HEK293T (cell line): ENCODE measurements at regions not wholly inside any gene's neighbourhood (a gene's known extent, or its start where the extent isn't known, plus 50 kb on each side); places are given as distances from the start of the nearest gene placed in this dataset.

ENCODE experiments used
- CTCF ChIA-PET: fragments of 350-600 bp; formaldehyde crosslinking; extraction: SDS; loops from one replicate; lab custom pipeline; 2021; ENCODE audit warnings: antibody characterized with exemption, inconsistent platforms; lab: Yijun Ruan, JAX
- POLR2A ChIA-PET: fragments of 350-600 bp; formaldehyde crosslinking; extraction: SDS; loops from one replicate; lab custom pipeline; 2020; ENCODE audit warnings: antibody characterized with exemption, inconsistent platforms; lab: Yijun Ruan, JAX
- DNase-seq: peaks from one replicate; pipeline ENCODE4 v3.0.0; 2012; ENCODE audit warnings: mixed read lengths; ENCODE audit errors: extremely low spot score
- ARNT ChIP-seq: fragments of 450-650 bp; IDR thresholded peaks from 2 replicates; pipeline ENCODE4 v1.6.1; 2017; ENCODE audit warnings: mild to moderate bottlenecking
- BHLHE40 ChIP-seq: fragments of 450-650 bp; IDR thresholded peaks from 2 replicates; pipeline ENCODE4 v1.6.1; 2016; ENCODE audit warnings: mild to moderate bottlenecking, moderate library complexity, borderline replicate concordance
- CTBP1 ChIP-seq: fragments of 450-650 bp; IDR thresholded peaks from 2 replicates; pipeline ENCODE4 v1.6.1; 2016; ENCODE audit warnings: borderline replicate concordance
- ELF4 ChIP-seq: fragments of 450-650 bp; IDR thresholded peaks from 2 replicates; pipeline ENCODE4 v1.6.1; 2017; ENCODE audit warnings: antibody characterized with exemption
- FOXA1 ChIP-seq: fragments of 450-650 bp; IDR thresholded peaks from 2 replicates; pipeline ENCODE4 v1.6.1; 2016; ENCODE audit warnings: mild to moderate bottlenecking
- FOXK2 ChIP-seq: fragments of 450-650 bp; IDR thresholded peaks from 2 replicates; pipeline ENCODE4 v1.6.1; 2016; ENCODE audit warnings: mild to moderate bottlenecking
- FOXM1 ChIP-seq: fragments of 450-650 bp; IDR thresholded peaks from 2 replicates; pipeline ENCODE4 v1.6.1; 2017; ENCODE audit warnings: mild to moderate bottlenecking, borderline replicate concordance
- HDGF ChIP-seq: fragments of 450-650 bp; IDR thresholded peaks from 2 replicates; pipeline ENCODE4 v1.6.1; 2017; ENCODE audit warnings: antibody characterized with exemption, borderline replicate concordance
- L3MBTL2 ChIP-seq: fragments of 450-650 bp; conservative IDR thresholded peaks from 2 replicates; pipeline ENCODE4 v1.6.1; 2016; ENCODE audit warnings: mild to moderate bottlenecking
- LEF1 ChIP-seq: fragments of 450-650 bp; IDR thresholded peaks from 2 replicates; pipeline ENCODE4 v1.6.1; 2017; ENCODE audit warnings: mild to moderate bottlenecking, borderline replicate concordance
- NFRKB ChIP-seq: fragments of 450-650 bp; IDR thresholded peaks from 2 replicates; pipeline ENCODE4 v1.6.1; 2016; ENCODE audit warnings: mild to moderate bottlenecking, moderate library complexity
- PKNOX1 ChIP-seq: fragments of 450-650 bp; IDR thresholded peaks from 2 replicates; pipeline ENCODE4 v1.6.1; 2016
- SP1 ChIP-seq: fragments of 450-650 bp; IDR thresholded peaks from 2 replicates; pipeline ENCODE4 v1.6.1; 2017
- SUZ12 ChIP-seq: fragments of 450-650 bp; IDR thresholded peaks from 2 replicates; pipeline ENCODE4 v1.6.1; 2016; ENCODE audit warnings: mild to moderate bottlenecking
- TARDBP ChIP-seq: fragments of 450-650 bp; IDR thresholded peaks from 2 replicates; pipeline ENCODE4 v1.6.1; 2016
- ZNF384 ChIP-seq: fragments of 450-650 bp; IDR thresholded peaks from 2 replicates; pipeline ENCODE4 v1.6.1; 2016

GRCh38 chr3:180267202-180267843, 230.6 kb upstream of the PEX5L start:
- CTCF ChIA-PET = interaction anchor here (0.6 kb wide), 1 partner anchor 212 kb away, joined by 3 read pairs; no protein-coding TSS in a partner anchor
- DNase-seq = no peak
- POLR2A ChIA-PET = no interaction called here
- no peak for TF ChIP-seq TARDBP
- TF ChIP-seq BHLHE40 = no peak
- TF ChIP-seq PKNOX1 = no peak
- no peak for TF ChIP-seq L3MBTL2
- TF ChIP-seq LEF1 = no peak
- TF ChIP-seq HDGF = no peak
- no peak for TF ChIP-seq SP1
- no peak for TF ChIP-seq CTBP1
- TF ChIP-seq ELF4 = no peak
- TF ChIP-seq SUZ12 = no peak
- TF ChIP-seq FOXM1 = no peak
- TF ChIP-seq FOXA1 = no peak
- no peak for TF ChIP-seq FOXK2
- TF ChIP-seq ARNT = no peak
- TF ChIP-seq NFRKB = no peak

GRCh38 chr3:180274536-180274935, 237.8 kb upstream of the PEX5L start:
- ChIA-PET CTCF (no interaction called here), POLR2A (no interaction called here)
- no peak for DNase-seq
- no peak for TF ChIP-seq ZNF384
- no peak for TF ChIP-seq LEF1
- no peak for TF ChIP-seq FOXM1
- TF ChIP-seq ELF4 = no peak
- no peak for TF ChIP-seq CTBP1
- TF ChIP-seq BHLHE40 = no peak
- no peak for TF ChIP-seq PKNOX1
- no peak for TF ChIP-seq SUZ12
- TF ChIP-seq L3MBTL2 = no peak
- no peak for TF ChIP-seq SP1
- TF ChIP-seq FOXK2 = no peak
- TF ChIP-seq ARNT = no peak

- TF ChIP-seq PKNOX1 (no peak), NFRKB (no peak), SP1 (no peak), ELF4 (no peak), BHLHE40 (no peak), FOXK2 (no peak), TARDBP (no peak), ZNF384 (no peak), HDGF (no peak), FOXM1 (no peak), CTBP1 (no peak), FOXA1 (no peak), LEF1 (no peak), L3MBTL2 (no peak), SUZ12 (no peak), ARNT (no peak)
- ChIA-PET CTCF (no interaction called here), POLR2A (no interaction called here)
- DNase-seq = no peak
These were observed 238.4 kb upstream of the PEX5L start for GRCh38 chr3:180275176-180275575.

- ChIA-PET POLR2A (no interaction called here), CTCF (no interaction called here)
- TF ChIP-seq FOXM1 = no peak
- no peak for TF ChIP-seq TARDBP
- no peak for TF ChIP-seq FOXK2
- no peak for TF ChIP-seq ARNT
- no peak for TF ChIP-seq LEF1
- TF ChIP-seq SUZ12 = no peak
- no peak for TF ChIP-seq NFRKB
- no peak for TF ChIP-seq PKNOX1
- no peak for TF ChIP-seq SP1
- TF ChIP-seq BHLHE40 = no peak
- TF ChIP-seq CTBP1 = no peak
- no peak for TF ChIP-seq HDGF
- no peak for TF ChIP-seq ELF4
- TF ChIP-seq L3MBTL2 = no peak
- TF ChIP-seq FOXA1 = no peak
- TF ChIP-seq ZNF384 = no peak
- no peak for DNase-seq
These were observed 240.3 kb upstream of the PEX5L start for GRCh38 chr3:180277041-180277440.

- POLR2A ChIA-PET = no interaction called here
- CTCF ChIA-PET = no interaction called here
- no peak for DNase-seq
- no peak for TF ChIP-seq TARDBP
- no peak for TF ChIP-seq BHLHE40
- TF ChIP-seq NFRKB = no peak
These were observed 241.9 kb upstream of the PEX5L start for GRCh38 chr3:180278583-180279188.
